ENCODE measurements at regions not wholly inside any gene's neighbourhood (a gene's known extent, or its start where the extent isn't known, plus 50 kb on each side); places are given as distances from the start of the nearest gene placed in this dataset.
"Not testable (repeated sequence)": the region's sequence is repeated elsewhere in the genome, so short reads cannot be mapped to it uniquely, and the experiment has no call there.

- no peak overlapping the region for H3K4me3 ChIP-seq
- intact Hi-C loops (cut with DNase I) = no loop called here
- H3K27me3 ChIP-seq = no peaks in the 10 kb centered on the region
- DNase-seq (no peak), ATAC-seq (no peak)
- no peak overlapping the region for H3K27ac ChIP-seq
- no peaks in the 10 kb centered on the region for H3K9me3 ChIP-seq
- no peak for TF ChIP-seq CTCF (IDR thresholded peaks at IDR 0.05)
- H3K36me3 ChIP-seq = no peaks in the 10 kb centered on the region
- no peaks in the 10 kb centered on the region for H3K4me1 ChIP-seq
These were observed 88.9 kb upstream of the ODAD2 start for GRCh38 chr10:28087661-28088351.

GRCh38 chr10:28085760-28086159 lies 86.9 kb upstream of the ODAD2 start:
- H3K4me1 ChIP-seq; H3K27me3 ChIP-seq; H3K4me3 ChIP-seq; DNase-seq; ATAC-seq; intact Hi-C loops (cut with DNase I); H3K27ac ChIP-seq; H3K9me3 ChIP-seq; H3K36me3 ChIP-seq: not testable (repeated sequence)

- Histone ChIP-seq H3K9me3 (no peaks in the 10 kb centered on the region), H3K27me3 (no peaks in the 10 kb centered on the region), H3K4me1 (no peaks in the 10 kb centered on the region), H3K36me3 (no peaks in the 10 kb centered on the region), H3K4me3 (no peak overlapping the region), H3K27ac (no peak overlapping the region)
- intact Hi-C loops (cut with DNase I) = no loop called here
- ATAC-seq (no peak), DNase-seq (no peak)
- no peak for TF ChIP-seq CTCF (IDR thresholded peaks at IDR 0.05)
These were observed 84.0 kb upstream of the ODAD2 start for GRCh38 chr10:28082885-28083284.

- intact Hi-C loops (cut with DNase I) = no loop called here
- ATAC-seq (no peak), DNase-seq (no peak)
- H3K9me3 ChIP-seq = no peaks in the 10 kb centered on the region
- no peaks in the 10 kb centered on the region for H3K36me3 ChIP-seq
- H3K4me1 ChIP-seq = no peaks in the 10 kb centered on the region
- H3K4me3 ChIP-seq = no peak overlapping the region
- H3K27me3 ChIP-seq = no peaks in the 10 kb centered on the region
- TF ChIP-seq CTCF (IDR thresholded peaks at IDR 0.05) = no peak
- H3K27ac ChIP-seq = no peak overlapping the region
These were observed 83.4 kb upstream of the ODAD2 start for GRCh38 chr10:28082316-28082715.

GRCh38 chr10:28077889-28078288 lies 79.0 kb upstream of the ODAD2 start:
- Histone ChIP-seq H3K36me3 (no peaks in the 10 kb centered on the region), H3K27ac (no peak overlapping the region), H3K4me3 (no peak overlapping the region), H3K4me1 (no peaks in the 10 kb centered on the region), H3K9me3 (no peaks in the 10 kb centered on the region), H3K27me3 (no peaks in the 10 kb centered on the region)
- ATAC-seq (no peak), DNase-seq (no peak)
- intact Hi-C loops (cut with DNase I) = no loop called here
- no peak for TF ChIP-seq CTCF (IDR thresholded peaks at IDR 0.05)

GRCh38 chr10:28075424-28075823 lies 76.5 kb upstream of the ODAD2 start:
- intact Hi-C loops (cut with DNase I) = no loop called here
- ATAC-seq (no peak), DNase-seq (no peak)
- no peak overlapping the region for H3K4me3 ChIP-seq
- H3K36me3 ChIP-seq = no peaks in the 10 kb centered on the region
- H3K9me3 ChIP-seq = no peaks in the 10 kb centered on the region
- TF ChIP-seq CTCF (IDR thresholded peaks at IDR 0.05) = no peak
- H3K27me3 ChIP-seq = no peaks in the 10 kb centered on the region
- no peak overlapping the region for H3K27ac ChIP-seq
- no peaks in the 10 kb centered on the region for H3K4me1 ChIP-seq

All from upper lobe of right lung (tissue), 1 donor.